HL-60 (cell line): ENCODE measurements at regions not wholly inside any gene's neighbourhood (a gene's known extent, or its start where the extent isn't known, plus 50 kb on each side); places are given as distances from the start of the nearest gene placed in this dataset.

ENCODE experiments used
- CTCF ChIP-seq: IDR thresholded peaks from one replicate; pipeline ENCODE4 v1.5.1; 2011; ENCODE audit warnings: low read length, control low read depth, inconsistent platforms; ENCODE audit not compliant: insufficient read depth
- GABPA ChIP-seq: IDR thresholded peaks from 2 replicates; pipeline ENCODE4 v1.6.1; 2012; ENCODE audit warnings: low read depth
- POLR2AphosphoS5 ChIP-seq: IDR thresholded peaks from 2 replicates; pipeline ENCODE4 v1.6.1; 2012; ENCODE audit warnings: low read depth

GRCh38 chr9:1490341-1491232, 440.4 kb downstream of the DMRT2 start:
- TF ChIP-seq POLR2AphosphoS5 = no peak
- TF ChIP-seq CTCF = no peak
- TF ChIP-seq GABPA = no peak
